ENCODE measurements at regions not wholly inside any gene's neighbourhood (a gene's known extent, or its start where the extent isn't known, plus 50 kb on each side); places are given as distances from the start of the nearest gene placed in this dataset.
"Not testable (repeated sequence)": the region's sequence is repeated elsewhere in the genome, so short reads cannot be mapped to it uniquely, and the experiment has no call there.

- Histone ChIP-seq H3K4me3 (ENCODE audit: low read depth, low read length) (no peak overlapping the region), H3K27me3 (ENCODE audit: control insufficient read depth, insufficient read depth, low read length) (no peaks in the 10 kb centered on the region), H3K36me3 (ENCODE audit: control insufficient read depth, insufficient read depth, low read length) (no peaks in the 10 kb centered on the region)
- DNase-seq (ENCODE audit: low read depth), result no peak
- no peak for TF ChIP-seq CTCF (IDR thresholded peaks at IDR 0.05; ENCODE audit: insufficient read depth, low read length, poor library complexity, severe bottlenecking)
Observed at GRCh38 chr5:106784846-106785245, 885.9 kb downstream of the EFNA5 start.

- H3K4me3 ChIP-seq (ENCODE audit: low read depth, low read length), result no peak overlapping the region
- H3K36me3 ChIP-seq (ENCODE audit: control insufficient read depth, insufficient read depth, low read length), result no peaks in the 10 kb centered on the region
- no peak for TF ChIP-seq CTCF (IDR thresholded peaks at IDR 0.05; ENCODE audit: insufficient read depth, low read length, poor library complexity, severe bottlenecking)
- DNase-seq (ENCODE audit: low read depth), result no peak
- no peaks in the 10 kb centered on the region for H3K27me3 ChIP-seq (ENCODE audit: control insufficient read depth, insufficient read depth, low read length)
Observed at GRCh38 chr5:106780355-106780754, 890.4 kb downstream of the EFNA5 start.

GRCh38 chr5:106776515-106776914 is 894.2 kb downstream of the EFNA5 start:
- not testable (repeated sequence) for DNase-seq (ENCODE audit: low read depth); H3K4me3 ChIP-seq (ENCODE audit: low read depth, low read length); H3K36me3 ChIP-seq (ENCODE audit: control insufficient read depth, insufficient read depth, low read length); H3K27me3 ChIP-seq (ENCODE audit: control insufficient read depth, insufficient read depth, low read length)

GRCh38 chr5:106768392-106768791 is 902.3 kb downstream of the EFNA5 start:
- H3K27me3 ChIP-seq (ENCODE audit: control insufficient read depth, insufficient read depth, low read length), result no peaks in the 10 kb centered on the region
- H3K4me3 ChIP-seq (ENCODE audit: low read depth, low read length), result no peak overlapping the region
- DNase-seq (ENCODE audit: low read depth), result no peak
- no peaks in the 10 kb centered on the region for H3K36me3 ChIP-seq (ENCODE audit: control insufficient read depth, insufficient read depth, low read length)
- no peak for TF ChIP-seq CTCF (IDR thresholded peaks at IDR 0.05; ENCODE audit: insufficient read depth, low read length, poor library complexity, severe bottlenecking)

GRCh38 chr5:106766916-106767315 is 903.8 kb downstream of the EFNA5 start:
- no peak for TF ChIP-seq CTCF (IDR thresholded peaks at IDR 0.05; ENCODE audit: insufficient read depth, low read length, poor library complexity, severe bottlenecking)
- H3K36me3 ChIP-seq (ENCODE audit: control insufficient read depth, insufficient read depth, low read length), result no peaks in the 10 kb centered on the region
- H3K27me3 ChIP-seq (ENCODE audit: control insufficient read depth, insufficient read depth, low read length), result no peaks in the 10 kb centered on the region
- no peak overlapping the region for H3K4me3 ChIP-seq (ENCODE audit: low read depth, low read length)
- no peak for DNase-seq (ENCODE audit: low read depth)

GRCh38 chr5:106759581-106759980 is 911.2 kb downstream of the EFNA5 start:
- TF ChIP-seq CTCF (IDR thresholded peaks at IDR 0.05; ENCODE audit: insufficient read depth, low read length, poor library complexity, severe bottlenecking), result no peak
- Histone ChIP-seq H3K36me3 (ENCODE audit: control insufficient read depth, insufficient read depth, low read length) (no peaks in the 10 kb centered on the region), H3K27me3 (ENCODE audit: control insufficient read depth, insufficient read depth, low read length) (no peaks in the 10 kb centered on the region), H3K4me3 (ENCODE audit: low read depth, low read length) (no peak overlapping the region)
- no peak for DNase-seq (ENCODE audit: low read depth)
